ENCODE measurements at regions not wholly inside any gene's neighbourhood (a gene's known extent, or its start where the extent isn't known, plus 50 kb on each side); places are given as distances from the start of the nearest gene placed in this dataset.
"Not testable (repeated sequence)": the region's sequence is repeated elsewhere in the genome, so short reads cannot be mapped to it uniquely, and the experiment has no call there.

GRCh38 chr12:25684070-25684469 is 131.0 kb upstream of the LMNTD1 start:
- no peak for DNase-seq (ENCODE audit: low spot score)

GRCh38 chr12:25686351-25686750 is 133.3 kb upstream of the LMNTD1 start:
- no peak for DNase-seq (ENCODE audit: low spot score)

GRCh38 chr12:25687226-25687625 is 134.1 kb upstream of the LMNTD1 start:
- DNase-seq (ENCODE audit: low spot score): no peak

- not testable (repeated sequence) for DNase-seq (ENCODE audit: low spot score)
Observed at GRCh38 chr12:25688851-25689250, 135.8 kb upstream of the LMNTD1 start.

GRCh38 chr12:25689996-25690501 is 137.0 kb upstream of the LMNTD1 start:
- DNase-seq (ENCODE audit: low spot score): no peak

GRCh38 chr12:25690996-25691864 is 138.1 kb upstream of the LMNTD1 start:
- DNase-seq (ENCODE audit: low spot score): no peak

- no peak for DNase-seq (ENCODE audit: low spot score)
Observed at GRCh38 chr12:25691865-25692114, 138.7 kb upstream of the LMNTD1 start.

- no peak for DNase-seq (ENCODE audit: low spot score)
Observed at GRCh38 chr12:25692115-25693035, 139.3 kb upstream of the LMNTD1 start.

GRCh38 chr12:25694072-25694471 is 141.0 kb upstream of the LMNTD1 start:
- peak; percentile 8 for DNase-seq (ENCODE audit: low spot score)

- no peak for DNase-seq (ENCODE audit: low spot score)
Observed at GRCh38 chr12:25695574-25695973, 142.5 kb upstream of the LMNTD1 start.

- DNase-seq (ENCODE audit: low spot score): no peak
Observed at GRCh38 chr12:25698772-25699171, 145.7 kb upstream of the LMNTD1 start.

- no peak for DNase-seq (ENCODE audit: low spot score)
Observed at GRCh38 chr12:25699454-25699853, 146.4 kb upstream of the LMNTD1 start.

- no peak for DNase-seq (ENCODE audit: low spot score)
Observed at GRCh38 chr12:25701290-25701689, 148.2 kb upstream of the LMNTD1 start.

GRCh38 chr12:25702553-25702952 is 149.5 kb upstream of the LMNTD1 start:
- DNase-seq (ENCODE audit: low spot score): no peak

- DNase-seq (ENCODE audit: low spot score): no peak
Observed at GRCh38 chr12:25705261-25705660, 152.2 kb upstream of the LMNTD1 start.

- not testable (repeated sequence) for DNase-seq (ENCODE audit: low spot score)
Observed at GRCh38 chr12:25706646-25707045, 153.6 kb upstream of the LMNTD1 start.

GRCh38 chr12:25707056-25707455 is 154.0 kb upstream of the LMNTD1 start:
- no peak for DNase-seq (ENCODE audit: low spot score)

- no peak for DNase-seq (ENCODE audit: low spot score)
Observed at GRCh38 chr12:25708661-25709060, 155.6 kb upstream of the LMNTD1 start.

- DNase-seq (ENCODE audit: low spot score): no peak
Observed at GRCh38 chr12:25710128-25710527, 157.0 kb upstream of the LMNTD1 start.

GRCh38 chr12:25710938-25711605 is 158.0 kb upstream of the LMNTD1 start:
- DNase-seq (ENCODE audit: low spot score): not testable (repeated sequence)

- DNase-seq (ENCODE audit: low spot score): no peak
Observed at GRCh38 chr12:25712169-25712568, 159.1 kb upstream of the LMNTD1 start.

- DNase-seq (ENCODE audit: low spot score): no peak
Observed at GRCh38 chr12:25713264-25713663, 160.2 kb upstream of the LMNTD1 start.

Measured in RKO (cell line).